ENCODE measurements at regions not wholly inside any gene's neighbourhood (a gene's known extent, or its start where the extent isn't known, plus 50 kb on each side); places are given as distances from the start of the nearest gene placed in this dataset.

- Histone ChIP-seq H3K27ac (ENCODE audit: insufficient read length, low read depth, low read length) (no peak overlapping the region), H2BK15ac (ENCODE audit: low read depth, low read length) (no peak overlapping the region), H2BK120ac (ENCODE audit: low read depth, low read length, poor library complexity, severe bottlenecking) (no peak overlapping the region), H2BK5ac (ENCODE audit: insufficient read length, low read length) (no peak overlapping the region), H2BK20ac (ENCODE audit: low read depth, low read length, poor library complexity, severe bottlenecking) (no peak overlapping the region), H3K18ac (ENCODE audit: insufficient read length, low read depth, low read length) (no peak overlapping the region), H2AFZ (ENCODE audit: low read length) (no peak overlapping the region), H4K91ac (ENCODE audit: insufficient read length, low read depth, low read length) (no peak overlapping the region), H3K14ac (ENCODE audit: insufficient read depth, low read length) (no peak overlapping the region), H3K23me2 (ENCODE audit: insufficient read length, low read depth, low read length, poor library complexity, severe bottlenecking) (no peaks in the 10 kb centered on the region), H4K20me1 (ENCODE audit: control insufficient read depth, insufficient read depth, insufficient read length) (no peaks in the 10 kb centered on the region), H3K4ac (ENCODE audit: low read depth, low read length) (no peak overlapping the region), H3K9me3 (ENCODE audit: control insufficient read depth, low read depth, low read length) (no peaks in the 10 kb centered on the region), H2AK5ac (ENCODE audit: insufficient read length, low read length) (no peak overlapping the region), H3K9ac (ENCODE audit: extremely low read depth, insufficient read length, low read length) (no peak overlapping the region), H3T11ph (ENCODE audit: low read length) (no peak overlapping the region), H3K4me1 (ENCODE audit: insufficient read depth, low read length) (peaks cover 3% of the 10 kb centered on the region; the same call in 1 of the 2 replicates), H3K79me1 (ENCODE audit: insufficient read depth, low read depth, low read length, poor library complexity, severe bottlenecking) (no peaks in the 10 kb centered on the region), H3K27me3 (ENCODE audit: insufficient read depth, low read length) (no peaks in the 10 kb centered on the region), H4K5ac (ENCODE audit: insufficient read length, low read depth, low read length) (no peak overlapping the region), H2BK12ac (ENCODE audit: insufficient read length, low read depth, low read length) (no peak overlapping the region), H3K23ac (ENCODE audit: insufficient read length, low read depth, low read length) (no peak overlapping the region), H3K4me2 (ENCODE audit: insufficient read depth, insufficient read length, low read length) (no peak overlapping the region), H4K8ac (replicated peaks; ENCODE audit: insufficient read length, low read depth, low read length) (no peak overlapping the region), H3K56ac (ENCODE audit: insufficient read length, low read depth, low read length) (no peak overlapping the region), H3K79me2 (ENCODE audit: insufficient read depth, low read length) (no peaks in the 10 kb centered on the region)
- Mint-ChIP-seq H3K4me3 (no peak overlapping the region), H3K9me3 (no peaks in the 10 kb centered on the region), H3K4me1 (peaks cover 6 to 10% of the 10 kb centered on the region in 2 experiments), H3K36me3 (ENCODE audit: insufficient read depth in 1 of 3, low read depth in 3 of 3) (no peaks in the 10 kb centered on the region; a peak in 1 of 7 replicates), H3K27ac (no peak overlapping the region), H3K27me3 (ENCODE audit: low read depth) (no peaks in the 10 kb centered on the region)
- no CpG with 5 or more reads among the region's 3 CpGs for WGBS (ENCODE audit: extremely low coverage, insufficient read length, low lambda C conversion rate)
- no peak for TF ChIP-seq CTCF (conservative IDR thresholded peaks at IDR 0.05)
- no peak for DNase-seq
Observed at GRCh38 chr1:106200711-106201110, 855.8 kb upstream of the PRMT6 start.

Data from H9 (cell line).